ENCODE measurements at regions not wholly inside any gene's neighbourhood (a gene's known extent, or its start where the extent isn't known, plus 50 kb on each side); places are given as distances from the start of the nearest gene placed in this dataset.
A peak's percentile ranks its signal among the peaks of the same experiment; 100 is the strongest.

- no peak for DNase-seq (ENCODE audit: low spot score in 2 of 2)
- WGBS, 2 donors = 47 to 57% methylated on average over 1 of the region's 1 CpG
- no peak for TF ChIP-seq POLR2A (IDR thresholded peaks at IDR 0.05)
- TF ChIP-seq, protein P1, sequence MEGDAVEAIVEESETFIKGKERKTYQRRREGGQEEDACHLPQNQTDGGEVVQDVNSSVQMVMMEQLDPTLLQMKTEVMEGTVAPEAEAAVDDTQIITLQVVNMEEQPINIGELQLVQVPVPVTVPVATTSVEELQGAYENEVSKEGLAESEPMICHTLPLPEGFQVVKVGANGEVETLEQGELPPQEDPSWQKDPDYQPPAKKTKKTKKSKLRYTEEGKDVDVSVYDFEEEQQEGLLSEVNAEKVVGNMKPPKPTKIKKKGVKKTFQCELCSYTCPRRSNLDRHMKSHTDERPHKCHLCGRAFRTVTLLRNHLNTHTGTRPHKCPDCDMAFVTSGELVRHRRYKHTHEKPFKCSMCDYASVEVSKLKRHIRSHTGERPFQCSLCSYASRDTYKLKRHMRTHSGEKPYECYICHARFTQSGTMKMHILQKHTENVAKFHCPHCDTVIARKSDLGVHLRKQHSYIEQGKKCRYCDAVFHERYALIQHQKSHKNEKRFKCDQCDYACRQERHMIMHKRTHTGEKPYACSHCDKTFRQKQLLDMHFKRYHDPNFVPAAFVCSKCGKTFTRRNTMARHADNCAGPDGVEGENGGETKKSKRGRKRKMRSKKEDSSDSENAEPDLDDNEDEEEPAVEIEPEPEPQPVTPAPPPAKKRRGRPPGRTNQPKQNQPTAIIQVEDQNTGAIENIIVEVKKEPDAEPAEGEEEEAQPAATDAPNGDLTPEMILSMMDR (IDR thresholded peaks at IDR 0.05) = no peak
- intact Hi-C loops (cut with DNase I; ENCODE audit: low total_unique reads) = no loop called here
- H3K4me3 ChIP-seq (ENCODE audit: low read depth, poor library complexity, severe bottlenecking) = no peak overlapping the region
These were observed 403.5 kb downstream of the ZNF608 start for GRCh38 chr5:124342986-124343385.

DNA sequence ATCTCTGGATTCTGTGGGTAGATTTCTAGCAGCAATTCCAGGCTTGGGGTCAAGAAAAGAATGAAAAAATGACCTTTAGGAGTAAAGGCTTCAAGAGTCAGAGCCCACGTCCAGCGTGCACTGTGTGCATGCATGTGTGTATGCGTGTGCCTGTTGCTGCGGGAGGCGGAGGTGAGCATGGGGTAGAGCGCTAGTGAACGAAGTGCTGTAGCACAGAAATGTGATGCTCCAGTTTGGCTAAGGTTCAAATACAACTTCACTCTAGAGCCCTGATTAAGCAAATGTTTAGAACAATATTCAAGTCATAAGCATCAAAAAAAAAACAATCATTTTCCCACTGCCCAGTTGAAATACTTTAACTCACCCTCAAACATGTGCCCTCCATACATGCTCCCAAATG lies 403.9 kb downstream of the ZNF608 start:
- intact Hi-C loops (cut with DNase I; ENCODE audit: low total_unique reads) = no loop called here
- TF ChIP-seq, protein P1 (IDR thresholded peaks at IDR 0.05) = no peak
- TF ChIP-seq POLR2A (IDR thresholded peaks at IDR 0.05) = no peak
- H3K4me3 ChIP-seq (ENCODE audit: low read depth, poor library complexity, severe bottlenecking) = no peak overlapping the region
- no peak for DNase-seq (ENCODE audit: low spot score in 2 of 2)
- 75 to 80% methylated on average over 7 of the region's 7 CpGs for WGBS, 2 donors

DNA sequence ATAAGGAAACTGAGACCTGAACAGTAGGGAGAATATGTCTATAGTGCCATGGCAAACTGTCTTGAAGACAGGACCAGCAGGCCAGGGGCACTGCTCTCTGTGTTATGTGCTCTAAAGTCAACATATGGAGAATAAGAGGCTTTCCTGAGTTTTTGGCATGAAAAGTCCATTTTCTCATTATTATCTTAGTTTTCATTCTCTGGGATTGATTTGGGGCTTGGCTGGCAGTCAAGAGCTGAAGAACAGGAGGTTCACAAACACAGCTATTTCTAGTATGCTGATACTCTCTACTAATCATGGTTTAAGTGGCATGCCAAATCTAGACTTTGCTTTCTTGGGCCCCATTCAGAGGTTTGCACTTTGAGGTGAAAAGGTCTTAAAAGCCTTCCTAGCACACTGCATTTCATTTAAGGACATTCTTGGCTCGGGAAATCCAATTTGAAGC lies 404.4 kb downstream of the ZNF608 start:
- intact Hi-C loops (cut with DNase I; ENCODE audit: low total_unique reads) = no loop called here
- no peak overlapping the region for H3K4me3 ChIP-seq (ENCODE audit: low read depth, poor library complexity, severe bottlenecking)
- 48 to 49% methylated on average over 1 of the region's 1 CpG for WGBS, 2 donors
- no peak for DNase-seq (ENCODE audit: low spot score in 2 of 2)
- TF ChIP-seq POLR2A (IDR thresholded peaks at IDR 0.05) = no peak
- TF ChIP-seq, protein P1 (IDR thresholded peaks at IDR 0.05) = no peak

DNA sequence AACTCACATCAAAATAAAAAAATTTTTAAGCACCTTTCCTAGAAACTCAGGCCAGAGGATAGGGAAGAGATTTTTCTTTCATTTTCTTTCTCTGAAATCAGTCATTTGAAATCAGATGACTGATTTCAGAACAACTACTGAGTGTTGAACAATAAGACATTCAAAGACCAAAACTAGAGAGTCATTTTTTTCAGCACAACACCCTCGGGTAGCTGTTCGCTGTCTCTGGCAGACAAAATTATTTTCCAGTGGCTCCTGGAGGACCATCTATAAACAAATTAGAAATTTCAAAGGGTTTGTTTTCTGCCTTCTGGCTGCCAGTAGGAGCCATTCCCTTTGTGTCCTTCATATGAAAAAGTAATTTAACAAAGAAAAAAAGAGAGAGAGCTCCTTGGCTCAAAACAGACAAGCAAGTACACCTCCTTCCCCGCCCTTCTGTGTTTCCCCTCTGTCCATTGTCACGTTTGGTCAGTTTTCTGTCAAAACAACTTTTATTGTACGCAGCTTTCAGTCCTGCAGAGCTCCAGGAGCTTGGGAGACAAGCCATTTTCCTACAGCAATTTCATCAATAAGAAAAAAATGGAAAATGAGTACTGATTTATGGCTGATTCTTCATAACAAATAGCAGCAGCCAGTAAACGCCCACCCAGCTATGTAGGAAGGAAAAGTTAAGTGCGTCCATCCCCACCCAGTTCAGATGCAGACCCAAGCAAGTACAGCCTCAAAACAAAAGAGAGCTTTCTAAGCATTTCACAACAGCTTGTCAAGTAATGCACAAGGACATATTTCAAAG lies 405.2 kb downstream of the ZNF608 start:
- TF ChIP-seq POLR2A (IDR thresholded peaks at IDR 0.05) = no peak
- TF ChIP-seq, protein P1 (IDR thresholded peaks at IDR 0.05) = no peak
- H3K4me3 ChIP-seq (ENCODE audit: low read depth, poor library complexity, severe bottlenecking) = no peak overlapping the region
- WGBS, 2 donors = 43 to 46% methylated on average over 7 of the region's 7 CpGs
- intact Hi-C loops (cut with DNase I; ENCODE audit: low total_unique reads) = no loop called here
- peak in 1 of 2 donors; percentile 33 for DNase-seq (ENCODE audit: low spot score in 2 of 2)

DNA sequence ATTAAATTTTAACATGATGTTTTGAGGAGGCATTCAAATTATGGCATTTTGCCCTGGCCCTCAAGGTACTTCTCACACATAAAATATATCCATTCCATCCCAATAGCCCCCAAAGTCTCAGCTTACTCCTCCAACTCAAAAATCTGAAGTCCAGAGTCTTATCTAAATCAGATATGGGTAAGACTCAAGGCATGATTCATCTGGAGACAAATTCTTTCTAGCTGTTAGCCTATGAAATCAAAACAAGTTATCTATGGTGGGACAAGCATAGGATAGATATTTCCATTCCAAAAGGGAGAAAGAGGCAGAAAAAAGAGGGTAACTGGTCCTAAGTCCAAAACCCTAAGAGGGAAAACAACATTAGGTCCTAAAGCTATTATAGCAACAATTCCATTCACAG lies 408.4 kb downstream of the ZNF608 start:
- H3K4me3 ChIP-seq (ENCODE audit: low read depth, poor library complexity, severe bottlenecking) = no peak overlapping the region
- no peak for TF ChIP-seq POLR2A (IDR thresholded peaks at IDR 0.05)
- TF ChIP-seq, protein P1 (IDR thresholded peaks at IDR 0.05) = no peak
- intact Hi-C loops (cut with DNase I; ENCODE audit: low total_unique reads) = no loop called here
- DNase-seq (ENCODE audit: low spot score in 2 of 2) = no peak

All from lower leg skin (tissue), 4 donors.